ENCODE measurements at regions not wholly inside any gene's neighbourhood (a gene's known extent, or its start where the extent isn't known, plus 50 kb on each side); places are given as distances from the start of the nearest gene placed in this dataset.

DNA sequence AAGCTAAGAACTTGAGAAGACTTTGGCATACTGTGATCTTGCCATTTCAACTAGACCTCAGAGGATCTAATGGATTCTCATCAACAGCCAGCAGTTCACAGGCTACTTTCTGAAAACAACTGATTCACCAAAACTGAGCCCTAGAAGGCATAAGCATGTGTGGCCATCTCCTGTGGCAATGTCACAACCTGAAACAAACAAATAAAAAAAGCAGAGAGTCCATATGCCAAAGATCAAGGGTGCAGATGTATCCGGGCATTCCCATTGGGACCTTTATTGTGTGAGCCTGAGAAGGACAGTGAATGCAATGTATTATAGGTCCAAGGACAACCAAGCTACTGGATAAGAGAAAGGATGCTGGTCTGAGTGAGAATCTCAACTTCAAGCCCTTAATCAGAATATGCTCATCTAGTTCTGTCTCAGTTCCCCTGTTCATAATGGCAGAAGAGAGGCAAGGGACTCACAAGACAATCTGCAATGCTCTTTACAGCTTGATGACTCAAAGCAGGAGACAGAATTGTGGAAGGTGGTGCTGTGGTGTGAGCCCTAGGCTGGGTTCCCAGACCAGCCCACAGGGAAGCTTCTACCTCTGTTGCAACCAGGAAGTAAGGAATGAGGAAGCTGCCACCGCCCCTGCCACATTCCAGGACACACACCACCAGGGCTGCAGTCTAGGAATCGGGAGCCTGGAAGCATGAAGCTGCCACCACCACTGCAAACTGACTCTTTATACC lies 133.7 kb downstream of the RAP2A start (continued):
- TF ChIP-seq ZNF24 (IDR thresholded peaks at IDR 0.05) (no peak), ZNF816 (CRISPR knock-in tag; IDR thresholded peaks at IDR 0.05; ENCODE audit: borderline replicate concordance) (no peak), MAZ (IDR thresholded peaks at IDR 0.05; ENCODE audit: borderline replicate concordance, low read depth, low read length) (no peak), MAZ (CRISPR knock-in tag; IDR thresholded peaks at IDR 0.05; ENCODE audit: low read depth) (no peak), ZNF350 (CRISPR knock-in tag; IDR thresholded peaks at IDR 0.05; ENCODE audit: borderline replicate concordance, low read depth) (0 out of 2 replicates have a peak, but pooled peaks have one; percentile 23), EHMT2 (IDR thresholded peaks at IDR 0.05; ENCODE audit: borderline replicate concordance, low read depth, low read length) (no peak), TEAD2 (CRISPR knock-in tag; IDR thresholded peaks at IDR 0.05) (no peak), RARG (CRISPR knock-in tag; IDR thresholded peaks at IDR 0.05; ENCODE audit: low read depth) (no peak), CBX2 (IDR thresholded peaks at IDR 0.05; ENCODE audit: low read depth, low read length) (no peak), CBX2 (CRISPR knock-in tag; IDR thresholded peaks at IDR 0.05; ENCODE audit: low read depth) (no peak), BATF2 (CRISPR knock-in tag; IDR thresholded peaks at IDR 0.05) (no peak), SIN3B (IDR thresholded peaks at IDR 0.05; ENCODE audit: low read length) (no peak), GATAD1 (CRISPR knock-in tag; IDR thresholded peaks at IDR 0.05) (no peak), CBX1 (IDR thresholded peaks at IDR 0.05; ENCODE audit: low read depth) (no peak), ZNF557 (CRISPR knock-in tag; IDR thresholded peaks at IDR 0.05) (no peak), ZNF782 (CRISPR knock-in tag; IDR thresholded peaks at IDR 0.05; ENCODE audit: borderline replicate concordance) (no peak), ZFP41 (CRISPR knock-in tag; IDR thresholded peaks at IDR 0.05; ENCODE audit: borderline replicate concordance) (no peak), ZNF569 (CRISPR knock-in tag; IDR thresholded peaks at IDR 0.05; ENCODE audit: borderline replicate concordance) (no peak), CEBPB (IDR thresholded peaks at IDR 0.05; ENCODE audit: borderline replicate concordance, low read depth, low read length) (peak; percentile 80)
- TF ChIP-seq, protein P1, sequence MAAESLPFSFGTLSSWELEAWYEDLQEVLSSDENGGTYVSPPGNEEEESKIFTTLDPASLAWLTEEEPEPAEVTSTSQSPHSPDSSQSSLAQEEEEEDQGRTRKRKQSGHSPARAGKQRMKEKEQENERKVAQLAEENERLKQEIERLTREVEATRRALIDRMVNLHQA (CRISPR knock-in tag; IDR thresholded peaks at IDR 0.05) = no peak
- TF ChIP-seq, protein P2, sequence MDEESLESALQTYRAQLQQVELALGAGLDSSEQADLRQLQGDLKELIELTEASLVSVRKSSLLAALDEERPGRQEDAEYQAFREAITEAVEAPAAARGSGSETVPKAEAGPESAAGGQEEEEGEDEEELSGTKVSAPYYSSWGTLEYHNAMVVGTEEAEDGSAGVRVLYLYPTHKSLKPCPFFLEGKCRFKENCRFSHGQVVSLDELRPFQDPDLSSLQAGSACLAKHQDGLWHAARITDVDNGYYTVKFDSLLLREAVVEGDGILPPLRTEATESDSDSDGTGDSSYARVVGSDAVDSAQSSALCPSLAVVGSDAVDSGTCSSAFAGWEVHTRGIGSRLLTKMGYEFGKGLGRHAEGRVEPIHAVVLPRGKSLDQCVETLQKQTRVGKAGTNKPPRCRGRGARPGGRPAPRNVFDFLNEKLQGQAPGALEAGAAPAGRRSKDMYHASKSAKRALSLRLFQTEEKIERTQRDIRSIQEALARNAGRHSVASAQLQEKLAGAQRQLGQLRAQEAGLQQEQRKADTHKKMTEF (CRISPR knock-in tag; IDR thresholded peaks at IDR 0.05) = 0 out of 2 replicates have a peak, but pooled peaks have one; percentile 20
- TF ChIP-seq, protein P3, sequence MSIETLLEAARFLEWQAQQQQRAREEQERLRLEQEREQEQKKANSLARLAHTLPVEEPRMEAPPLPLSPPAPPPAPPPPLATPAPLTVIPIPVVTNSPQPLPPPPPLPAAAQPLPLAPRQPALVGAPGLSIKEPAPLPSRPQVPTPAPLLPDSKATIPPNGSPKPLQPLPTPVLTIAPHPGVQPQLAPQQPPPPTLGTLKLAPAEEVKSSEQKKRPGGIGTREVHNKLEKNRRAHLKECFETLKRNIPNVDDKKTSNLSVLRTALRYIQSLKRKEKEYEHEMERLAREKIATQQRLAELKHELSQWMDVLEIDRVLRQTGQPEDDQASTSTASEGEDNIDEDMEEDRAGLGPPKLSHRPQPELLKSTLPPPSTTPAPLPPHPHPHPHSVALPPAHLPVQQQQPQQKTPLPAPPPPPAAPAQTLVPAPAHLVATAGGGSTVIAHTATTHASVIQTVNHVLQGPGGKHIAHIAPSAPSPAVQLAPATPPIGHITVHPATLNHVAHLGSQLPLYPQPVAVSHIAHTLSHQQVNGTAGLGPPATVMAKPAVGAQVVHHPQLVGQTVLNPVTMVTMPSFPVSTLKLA (IDR thresholded peaks at IDR 0.05) = no peak
- TF ChIP-seq, protein P4, sequence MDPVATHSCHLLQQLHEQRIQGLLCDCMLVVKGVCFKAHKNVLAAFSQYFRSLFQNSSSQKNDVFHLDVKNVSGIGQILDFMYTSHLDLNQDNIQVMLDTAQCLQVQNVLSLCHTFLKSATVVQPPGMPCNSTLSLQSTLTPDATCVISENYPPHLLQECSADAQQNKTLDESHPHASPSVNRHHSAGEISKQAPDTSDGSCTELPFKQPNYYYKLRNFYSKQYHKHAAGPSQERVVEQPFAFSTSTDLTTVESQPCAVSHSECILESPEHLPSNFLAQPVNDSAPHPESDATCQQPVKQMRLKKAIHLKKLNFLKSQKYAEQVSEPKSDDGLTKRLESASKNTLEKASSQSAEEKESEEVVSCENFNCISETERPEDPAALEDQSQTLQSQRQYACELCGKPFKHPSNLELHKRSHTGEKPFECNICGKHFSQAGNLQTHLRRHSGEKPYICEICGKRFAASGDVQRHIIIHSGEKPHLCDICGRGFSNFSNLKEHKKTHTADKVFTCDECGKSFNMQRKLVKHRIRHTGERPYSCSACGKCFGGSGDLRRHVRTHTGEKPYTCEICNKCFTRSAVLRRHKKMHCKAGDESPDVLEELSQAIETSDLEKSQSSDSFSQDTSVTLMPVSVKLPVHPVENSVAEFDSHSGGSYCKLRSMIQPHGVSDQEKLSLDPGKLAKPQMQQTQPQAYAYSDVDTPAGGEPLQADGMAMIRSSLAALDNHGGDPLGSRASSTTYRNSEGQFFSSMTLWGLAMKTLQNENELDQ (CRISPR knock-in tag; IDR thresholded peaks at IDR 0.05; ENCODE audit: borderline replicate concordance) = no peak
